ENCODE measurements at regions not wholly inside any gene's neighbourhood (a gene's known extent, or its start where the extent isn't known, plus 50 kb on each side); places are given as distances from the start of the nearest gene placed in this dataset.

DNA sequence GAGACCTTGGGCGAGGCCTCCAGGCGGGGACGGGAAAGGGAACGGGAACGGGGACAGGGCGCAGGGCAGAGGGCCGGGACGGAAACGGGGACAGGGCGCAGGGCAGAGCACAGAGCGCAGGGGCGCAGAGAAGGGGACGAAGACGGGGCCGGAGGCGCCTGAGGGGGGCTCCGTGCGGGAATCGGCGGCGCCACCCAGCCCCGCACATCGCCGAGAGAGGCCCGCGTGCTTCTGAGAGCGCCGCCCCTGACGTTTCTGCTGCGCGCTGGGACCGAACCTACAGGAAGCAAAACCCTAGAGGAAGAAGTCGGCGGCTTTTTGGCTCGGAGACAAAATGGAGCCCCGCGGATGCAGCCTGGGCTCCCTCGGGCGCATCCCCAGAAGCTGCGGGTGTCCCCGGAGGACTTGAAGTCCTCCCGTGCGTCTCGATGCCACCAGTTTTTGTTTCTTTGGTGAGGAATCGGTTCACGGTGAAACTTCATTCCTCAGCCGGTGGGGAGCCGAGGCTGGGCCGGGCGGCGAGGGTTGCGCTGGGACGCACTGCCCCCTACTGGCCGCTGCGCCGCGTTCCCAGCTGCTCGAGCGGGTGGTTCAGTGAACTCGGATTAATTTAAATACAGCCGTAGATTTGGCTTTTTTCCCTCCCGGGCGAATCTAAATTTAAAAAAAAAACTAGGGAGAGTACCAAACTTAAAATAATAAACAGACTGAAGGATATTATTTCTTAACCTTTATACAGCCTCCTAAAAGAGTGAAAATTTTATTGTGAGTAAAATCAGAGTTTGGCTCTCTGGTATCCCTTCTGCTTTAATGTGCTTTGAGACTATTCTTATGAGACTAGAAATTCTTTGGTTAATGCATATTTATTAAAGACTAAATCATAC lies 350.0 kb upstream of the ARGLU1 start:
- H3K9me3 ChIP-seq = no peaks in the 10 kb centered on the region
- peaks cover 0 to 4% of the 10 kb centered on the region in 2 donors for H3K4me1 ChIP-seq
- DNase-seq (ENCODE audit: low spot score) = peak; percentile 74
- no peaks in the 10 kb centered on the region for H3K36me3 ChIP-seq
- peak; percentile 75 to 92 for TF ChIP-seq CTCF (IDR thresholded peaks at IDR 0.05)
- peak overlapping the region; percentile 75 to 81 for H3K27ac ChIP-seq
- H3K27me3 ChIP-seq = no peaks in the 10 kb centered on the region
- peak overlapping the region; percentile 45 to 56 for H3K4me3 ChIP-seq

DNA sequence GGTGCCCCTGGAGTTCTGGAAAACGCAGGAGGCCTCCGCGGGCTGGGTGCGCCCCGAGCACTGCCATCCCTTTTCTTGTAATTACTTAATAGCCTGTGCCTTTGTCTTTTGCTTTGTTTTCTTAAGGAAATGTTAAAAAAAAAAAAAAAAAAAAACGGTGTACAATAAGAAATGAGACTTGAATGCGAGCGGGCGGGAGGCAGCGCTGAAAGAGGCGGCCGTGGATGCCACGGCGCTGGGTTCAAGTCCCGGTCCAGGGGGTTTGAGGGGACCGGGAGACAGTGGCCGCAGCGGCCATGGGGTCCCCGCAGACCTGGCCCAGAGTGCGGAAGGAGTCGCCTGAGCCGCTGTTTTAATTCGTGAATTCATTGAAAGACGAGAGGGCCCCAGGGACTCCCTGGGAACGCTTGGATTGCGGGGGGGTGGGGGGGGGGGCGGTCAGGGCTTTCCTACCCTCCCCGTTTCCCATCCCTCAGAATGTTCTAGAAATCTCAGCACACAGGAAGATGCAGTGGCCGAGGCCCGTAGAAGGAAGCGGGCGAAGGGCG lies 349.2 kb upstream of the ARGLU1 start:
- Histone ChIP-seq H3K27me3 (no peaks in the 10 kb centered on the region), H3K9me3 (no peaks in the 10 kb centered on the region), H3K4me3 (peak overlapping the region; percentile 45 to 56), H3K4me1 (peaks cover 0 to 4% of the 10 kb centered on the region in 2 donors), H3K27ac (peak overlapping the region; percentile 75 to 81), H3K36me3 (no peaks in the 10 kb centered on the region)
- TF ChIP-seq CTCF (IDR thresholded peaks at IDR 0.05) = no peak
- DNase-seq (ENCODE audit: low spot score) = no peak

GRCh38 chr13:106916329-106916976 lies 348.5 kb upstream of the ARGLU1 start:
- Histone ChIP-seq H3K27me3 (no peaks in the 10 kb centered on the region), H3K4me3 (peak overlapping the region in 1 of 2 donors; percentile 56), H3K9me3 (no peaks in the 10 kb centered on the region), H3K36me3 (no peaks in the 10 kb centered on the region), H3K4me1 (peaks cover 0 to 4% of the 10 kb centered on the region in 2 donors), H3K27ac (peak overlapping the region; percentile 75 to 81)
- no peak for TF ChIP-seq CTCF (IDR thresholded peaks at IDR 0.05)
- no peak for DNase-seq (ENCODE audit: low spot score)

DNA sequence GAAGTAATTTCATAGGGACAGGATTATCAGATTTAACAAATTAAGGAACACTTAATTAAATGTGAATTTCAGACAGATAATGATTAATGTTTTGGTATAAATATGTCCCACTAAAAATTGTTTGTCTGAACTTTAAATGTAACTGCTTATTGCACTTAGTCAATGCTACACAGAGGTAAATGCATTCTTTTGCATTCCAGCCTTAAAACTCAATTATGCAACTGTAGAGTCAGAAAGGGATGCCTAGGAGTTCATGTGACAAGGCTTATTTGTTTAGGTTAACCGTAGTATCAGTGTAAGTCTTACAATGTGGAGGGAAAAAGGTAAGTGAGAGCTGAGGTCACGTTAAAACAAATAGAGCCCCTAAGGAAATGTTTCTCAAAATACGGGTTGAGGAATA lies 347.2 kb upstream of the ARGLU1 start:
- peaks cover 0 to 4% of the 10 kb centered on the region in 2 donors for H3K4me1 ChIP-seq

GRCh38 chr13:106911627-106912026 lies 343.7 kb upstream of the ARGLU1 start:
- no peaks in the 10 kb centered on the region for H3K27me3 ChIP-seq
- no peak for DNase-seq (ENCODE audit: low spot score)

More for the DNA sequence above, 347.2 kb upstream of the ARGLU1 start:
- Histone ChIP-seq H3K4me3 (no peak overlapping the region), H3K27ac (no peak overlapping the region), H3K9me3 (no peaks in the 10 kb centered on the region), H3K36me3 (no peaks in the 10 kb centered on the region), H3K27me3 (no peaks in the 10 kb centered on the region)
- no peak for TF ChIP-seq CTCF (IDR thresholded peaks at IDR 0.05)
- DNase-seq (ENCODE audit: low spot score) = no peak

More at GRCh38 chr13:106911627-106912026, 343.7 kb upstream of the ARGLU1 start:
- Histone ChIP-seq H3K4me1 (no peaks in the 10 kb centered on the region), H3K4me3 (no peak overlapping the region), H3K36me3 (no peaks in the 10 kb centered on the region), H3K27ac (no peak overlapping the region), H3K9me3 (no peaks in the 10 kb centered on the region)
- TF ChIP-seq CTCF (IDR thresholded peaks at IDR 0.05) = no peak
